ENCODE measurements at regions not wholly inside any gene's neighbourhood (a gene's known extent, or its start where the extent isn't known, plus 50 kb on each side); places are given as distances from the start of the nearest gene placed in this dataset.

GRCh38 chr11:28631148-28631547 lies 523.0 kb downstream of the METTL15 start:
- no peak overlapping the region for H3K4me3 ChIP-seq (ENCODE audit: low read length)
- no peak for TF ChIP-seq EZH2phosphoT487 (IDR thresholded peaks at IDR 0.05; ENCODE audit: borderline replicate concordance, low read length)
- TF ChIP-seq CTCF (conservative IDR thresholded peaks at IDR 0.05; ENCODE audit: low read depth, low read length) = no peak
- TF ChIP-seq EZH2 (IDR thresholded peaks at IDR 0.05; ENCODE audit: low read length, unreplicated experiment) = no peak
- BruUV-seq (replicated peaks) = no TSS peak
- H3K9ac ChIP-seq (ENCODE audit: low read length) = no peak overlapping the region
- H3K27me3 ChIP-seq (ENCODE audit: low read length) = no peaks in the 10 kb centered on the region
- no peaks in the 10 kb centered on the region for H4K20me1 ChIP-seq (ENCODE audit: low read length)
- H3K9me2 ChIP-seq (replicated peaks; ENCODE audit: low read length) = no peaks in the 10 kb centered on the region
- no peak for ATAC-seq
- H2AFZ ChIP-seq (ENCODE audit: low read length) = no peak overlapping the region
- peaks cover 9% of the 10 kb centered on the region for H3F3A ChIP-seq (ENCODE audit: low read length, unreplicated experiment)
- no peaks in the 10 kb centered on the region for H3K79me2 ChIP-seq (ENCODE audit: low read length)
- no peak for DNase-seq
- H3K4me2 ChIP-seq (ENCODE audit: low read length) = no peak overlapping the region; the same call in 1 of the 2 replicates
- CTCF ChIA-PET = no interaction called here
- POLR2A ChIA-PET (ENCODE audit: unreplicated experiment) = no interaction called here
- H3K4me1 ChIP-seq (ENCODE audit: insufficient read depth, low read length) = peaks cover 42% of the 10 kb centered on the region
- H3K36me3 ChIP-seq (ENCODE audit: low read depth, low read length) = no peaks in the 10 kb centered on the region
- no peak overlapping the region for H3K27ac ChIP-seq (ENCODE audit: low read length)
- no peaks in the 10 kb centered on the region for H3K9me3 ChIP-seq (ENCODE audit: low read length)
- intact Hi-C loops (cut with micrococcal nuclease) = loop anchor here (5.0 kb wide), 1 partner anchor 94 kb away; no protein-coding TSS in a partner anchor

- intact Hi-C loops (cut with micrococcal nuclease) = no loop called here
- no peak overlapping the region for H3K9ac ChIP-seq (ENCODE audit: low read length)
- no peak overlapping the region for H3K27ac ChIP-seq (ENCODE audit: low read length)
- no peaks in the 10 kb centered on the region for H3K27me3 ChIP-seq (ENCODE audit: low read length)
- CTCF ChIA-PET = no interaction called here
- no peaks in the 10 kb centered on the region for H3K79me2 ChIP-seq (ENCODE audit: low read length)
- peaks cover 9% of the 10 kb centered on the region for H3F3A ChIP-seq (ENCODE audit: low read length, unreplicated experiment)
- peaks cover 32% of the 10 kb centered on the region for H3K4me1 ChIP-seq (ENCODE audit: insufficient read depth, low read length)
- no peaks in the 10 kb centered on the region for H4K20me1 ChIP-seq (ENCODE audit: low read length)
- no TSS peak for BruUV-seq (replicated peaks)
- no peak overlapping the region for H3K4me3 ChIP-seq (ENCODE audit: low read length)
- no peaks in the 10 kb centered on the region for H3K9me3 ChIP-seq (ENCODE audit: low read length)
- DNase-seq = no peak
- POLR2A ChIA-PET (ENCODE audit: unreplicated experiment) = no interaction called here
- H2AFZ ChIP-seq (ENCODE audit: low read length) = no peak overlapping the region
- no peaks in the 10 kb centered on the region for H3K9me2 ChIP-seq (replicated peaks; ENCODE audit: low read length)
- TF ChIP-seq CTCF (conservative IDR thresholded peaks at IDR 0.05; ENCODE audit: low read depth, low read length) (no peak), EZH2 (IDR thresholded peaks at IDR 0.05; ENCODE audit: low read length, unreplicated experiment) (no peak), EZH2phosphoT487 (IDR thresholded peaks at IDR 0.05; ENCODE audit: borderline replicate concordance, low read length) (no peak)
- no peak for ATAC-seq
- no peaks in the 10 kb centered on the region for H3K36me3 ChIP-seq (ENCODE audit: low read depth, low read length)
- no peak overlapping the region for H3K4me2 ChIP-seq (ENCODE audit: low read length)
These were observed 521.0 kb downstream of the METTL15 start for GRCh38 chr11:28629235-28629634.

GRCh38 chr11:28628412-28628811 lies 520.2 kb downstream of the METTL15 start:
- Histone ChIP-seq H3K27me3 (ENCODE audit: low read length) (no peaks in the 10 kb centered on the region), H3K27ac (ENCODE audit: low read length) (no peak overlapping the region), H3K36me3 (ENCODE audit: low read depth, low read length) (no peaks in the 10 kb centered on the region), H3K4me3 (ENCODE audit: low read length) (no peak overlapping the region), H2AFZ (ENCODE audit: low read length) (no peak overlapping the region), H4K20me1 (ENCODE audit: low read length) (no peaks in the 10 kb centered on the region), H3K9me2 (replicated peaks; ENCODE audit: low read length) (no peaks in the 10 kb centered on the region), H3F3A (ENCODE audit: low read length, unreplicated experiment) (peaks cover 9% of the 10 kb centered on the region), H3K9ac (ENCODE audit: low read length) (no peak overlapping the region), H3K4me2 (ENCODE audit: low read length) (no peak overlapping the region), H3K9me3 (ENCODE audit: low read length) (no peaks in the 10 kb centered on the region), H3K4me1 (ENCODE audit: insufficient read depth, low read length) (peaks cover 25% of the 10 kb centered on the region), H3K79me2 (ENCODE audit: low read length) (no peaks in the 10 kb centered on the region)
- DNase-seq = no peak
- ChIA-PET POLR2A (ENCODE audit: unreplicated experiment) (no interaction called here), CTCF (no interaction called here)
- intact Hi-C loops (cut with micrococcal nuclease) = no loop called here
- TF ChIP-seq EZH2phosphoT487 (IDR thresholded peaks at IDR 0.05; ENCODE audit: borderline replicate concordance, low read length) = no peak
- ATAC-seq = no peak
- BruUV-seq (replicated peaks) = no TSS peak
